Trophoblast cell (in vitro differentiated cells and primary cell): ENCODE measurements at regions not wholly inside any gene's neighbourhood (a gene's known extent, or its start where the extent isn't known, plus 50 kb on each side); places are given as distances from the start of the nearest gene placed in this dataset.

Experiments
- DNase-seq, 2 donors: peaks; one replicate each; pipeline ENCODE4 v3.0.0-alpha.2; 2016
- H2AFZ ChIP-seq: 2 replicates; pipeline ENCODE4 v1.6.1; 2013; ENCODE audit warnings: low read length, moderate library complexity, mild to moderate bottlenecking; ENCODE audit not compliant: insufficient read depth, poor library complexity
- H2AK5ac ChIP-seq: 2 replicates; pipeline ENCODE4 v1.6.1; 2013; ENCODE audit warnings: mild to moderate bottlenecking, low read length
- H2BK120ac ChIP-seq: 2 replicates; pipeline ENCODE4 v1.6.1; 2013; ENCODE audit warnings: low read length, mild to moderate bottlenecking, moderate library complexity; ENCODE audit not compliant: insufficient read depth, poor library complexity
- H2BK12ac ChIP-seq: 2 replicates; pipeline ENCODE4 v1.6.1; 2013; ENCODE audit warnings: mild to moderate bottlenecking, low read length, moderate library complexity
- H2BK5ac ChIP-seq: 2 replicates; pipeline ENCODE4 v1.6.1; 2013; ENCODE audit warnings: low read length, low read depth, moderate library complexity, mild to moderate bottlenecking; ENCODE audit not compliant: poor library complexity
- H3K14ac ChIP-seq: 2 replicates; pipeline ENCODE4 v1.6.1; 2013; ENCODE audit warnings: mild to moderate bottlenecking, low read length
- H3K18ac ChIP-seq: 2 replicates; pipeline ENCODE4 v1.6.1; 2013; ENCODE audit warnings: mild to moderate bottlenecking, low read length
- H3K23ac ChIP-seq: 2 replicates; pipeline ENCODE4 v1.6.1; 2013; ENCODE audit warnings: low read length
- H3K27ac ChIP-seq: 2 replicates; pipeline ENCODE4 v1.5.1; 2013; ENCODE audit warnings: low read depth, mild to moderate bottlenecking, inconsistent platforms, low read length, moderate library complexity
- H3K27me3 ChIP-seq: 2 replicates; pipeline ENCODE4 v1.6.1; 2013; ENCODE audit warnings: inconsistent platforms, mild to moderate bottlenecking, low read length, moderate library complexity; ENCODE audit not compliant: insufficient read depth
- H3K36me3 ChIP-seq, 2 experiments: 1 replicate in 1 of 2; 2 replicates in 1 of 2; pipeline ENCODE4 v1.6.1; 2013; ENCODE audit warnings: low read length in 2 of 2, mild to moderate bottlenecking in 2 of 2, moderate library complexity in 1 of 2; ENCODE audit not compliant: insufficient read depth in 2 of 2, control insufficient read depth in 1 of 2
- H3K4ac ChIP-seq: 2 replicates; pipeline ENCODE4 v1.6.1; 2013; ENCODE audit warnings: low read depth, mild to moderate bottlenecking, low read length, moderate library complexity
- H3K4me1 ChIP-seq, 2 experiments: 1 replicate in 1 of 2; 2 replicates in 1 of 2; pipeline ENCODE4 v1.6.1; 2013; ENCODE audit warnings: low read length in 2 of 2, mild to moderate bottlenecking in 2 of 2, moderate library complexity in 1 of 2; ENCODE audit not compliant: insufficient read depth in 2 of 2, control insufficient read depth in 1 of 2
- H3K4me2 ChIP-seq: 2 replicates; pipeline ENCODE4 v1.6.1; 2013; ENCODE audit warnings: inconsistent platforms, mild to moderate bottlenecking, low read length, moderate library complexity
- H3K4me3 ChIP-seq: 2 replicates; pipeline ENCODE4 v1.5.1; 2013; ENCODE audit warnings: mild to moderate bottlenecking, low read depth, low read length, inconsistent platforms
- H3K79me1 ChIP-seq: one replicate; pipeline ENCODE4 v1.6.1; 2013; ENCODE audit warnings: low read length
- H3K79me2 ChIP-seq: 2 replicates; pipeline ENCODE4 v1.6.1; 2013; ENCODE audit warnings: low read length, mild to moderate bottlenecking; ENCODE audit not compliant: control insufficient read depth, insufficient read depth, poor library complexity
- H3K9ac ChIP-seq: 2 replicates; pipeline ENCODE4 v1.6.1; 2013; ENCODE audit warnings: mild to moderate bottlenecking, low read length
- H3K9me3 ChIP-seq: 2 replicates; pipeline ENCODE4 v1.6.1; 2013; ENCODE audit warnings: low read depth, mild to moderate bottlenecking, control low read depth, inconsistent platforms, low read length; ENCODE audit not compliant: insufficient read depth
- H4K12ac ChIP-seq: 2 replicates; pipeline ENCODE4 v1.6.1; 2013; ENCODE audit warnings: low read depth, mild to moderate bottlenecking, low read length, moderate library complexity
- H4K8ac ChIP-seq: 2 replicates; pipeline ENCODE4 v1.6.1; 2013; ENCODE audit warnings: low read depth, mild to moderate bottlenecking, low read length, moderate library complexity
- H4K91ac ChIP-seq: one replicate; pipeline ENCODE4 v1.6.1; 2013; ENCODE audit warnings: low read depth, mild to moderate bottlenecking, low read length, moderate library complexity
- WGBS: extraction: QIAGEN DNeasy Blood & Tissue Kit; methylation state at CpG from one replicate; pipeline ENCODE4 v1.1.7; 2013; ENCODE audit warnings: missing lambda C conversion rate; ENCODE audit not compliant: insufficient read length, insufficient coverage; ENCODE audit errors: extremely low coverage; 5-methylcytosine and 5-hydroxymethylcytosine counted together

GRCh38 chr12:46430340-46430948, 57.9 kb upstream of the SLC38A2 start:
- Histone ChIP-seq H2BK120ac (no peak overlapping the region), H3K79me1 (no peaks in the 10 kb centered on the region), H3K9ac (no peak overlapping the region), H3K36me3 (no peaks in the 10 kb centered on the region), H3K27me3 (no peaks in the 10 kb centered on the region), H3K4me1 (no peaks in the 10 kb centered on the region), H3K27ac (no peak overlapping the region), H3K79me2 (no peaks in the 10 kb centered on the region), H2AFZ (no peak overlapping the region), H4K8ac (no peak overlapping the region), H4K91ac (no peak overlapping the region), H3K4me3 (no peak overlapping the region), H3K14ac (no peak overlapping the region), H2BK12ac (no peak overlapping the region), H3K4me2 (no peak overlapping the region), H2BK5ac (no peak overlapping the region), H4K12ac (no peak overlapping the region), H3K9me3 (peaks cover 4% of the 10 kb centered on the region), H3K18ac (no peak overlapping the region), H3K4ac (no peak overlapping the region), H2AK5ac (no peak overlapping the region), H3K23ac (no peak overlapping the region)
- no CpG with 5 or more reads among the region's 2 CpGs for WGBS
- DNase-seq: peak; percentile 15 to 34
